ENCODE measurements at regions not wholly inside any gene's neighbourhood (a gene's known extent, or its start where the extent isn't known, plus 50 kb on each side); places are given as distances from the start of the nearest gene placed in this dataset.

GRCh38 chr13:84940167-84940566 lies 859.1 kb downstream of the SLITRK6 start:
- TF ChIP-seq CTCF (IDR thresholded peaks at IDR 0.05) (no peak), EP300 (IDR thresholded peaks at IDR 0.05) (no peak)

Measured in tibial nerve (tissue), 4 donors.